HEK293 (cell line): ENCODE measurements at regions not wholly inside any gene's neighbourhood (a gene's known extent, or its start where the extent isn't known, plus 50 kb on each side); places are given as distances from the start of the nearest gene placed in this dataset.

Experiments used
- CTCF ChIA-PET: fragments of 350-600 bp; formaldehyde crosslinking; extraction: SDS; loops from one replicate; lab custom pipeline; 2021; ENCODE audit warnings: antibody characterized with exemption; lab: Yijun Ruan, JAX
- POLR2A ChIA-PET: fragments of 300-600 bp; formaldehyde crosslinking; extraction: SDS; loops from one replicate; lab custom pipeline; 2020; ENCODE audit warnings: antibody characterized with exemption, inconsistent platforms; lab: Yijun Ruan, JAX
- H3K27ac ChIP-seq: fragments of 200-500 bp; sonication (Bioruptor generic); 2 replicates; pipeline ENCODE4 v1.5.1; 2014; ENCODE audit warnings: low read depth, low read length, control low read depth, inconsistent platforms; ENCODE audit errors: extremely low read depth
- H3K36me3 ChIP-seq, 2 experiments: fragments of 200-500 bp in 1 of 2; sonication (Bioruptor generic) in 1 of 2; 1 replicate in 1 of 2; 2 replicates in 1 of 2; pipeline ENCODE4 v1.5.1; 2014 to 2017; ENCODE audit warnings: inconsistent platforms in 2 of 2, low read length in 2 of 2; ENCODE audit not compliant: control insufficient read depth in 2 of 2, insufficient read depth in 1 of 2
- H3K4me1 ChIP-seq: fragments of 200-500 bp; sonication (Bioruptor generic); 2 replicates; pipeline ENCODE4 v1.5.1; 2014; ENCODE audit warnings: mild to moderate bottlenecking, low read length, inconsistent platforms; ENCODE audit not compliant: control insufficient read depth, insufficient read depth
- H3K4me3 ChIP-seq: 2 replicates; pipeline ENCODE4 v1.5.1; 2011; ENCODE audit warnings: low read depth, mild to moderate bottlenecking, control low read depth, low read length, moderate library complexity
- H3K9me3 ChIP-seq: fragments of 200-500 bp; sonication (Bioruptor generic); 2 replicates; pipeline ENCODE4 v1.5.1; 2014; ENCODE audit warnings: low read depth, low read length, inconsistent platforms; ENCODE audit not compliant: control insufficient read depth, insufficient read depth
- AEBP2 ChIP-seq: fragments of 450-650 bp; formaldehyde crosslinking; IDR thresholded peaks from 2 replicates; pipeline ENCODE4 v1.5.1; 2016; ENCODE audit warnings: missing biosample characterization, missing genetic modification characterization, borderline replicate concordance
- BCL11A ChIP-seq: fragments of 450-650 bp; formaldehyde crosslinking; IDR thresholded peaks from 2 replicates; pipeline ENCODE4 v1.5.1; 2016; ENCODE audit warnings: low read depth, missing biosample characterization, missing genetic modification characterization
- GLIS1 ChIP-seq: fragments of 450-650 bp; formaldehyde crosslinking; IDR thresholded peaks from 2 replicates; pipeline ENCODE4 v1.5.1; 2016; ENCODE audit warnings: missing biosample characterization, missing genetic modification characterization
- HIC1 ChIP-seq: fragments of 450-650 bp; formaldehyde crosslinking; IDR thresholded peaks from 2 replicates; pipeline ENCODE4 v1.5.1; 2016; ENCODE audit warnings: missing biosample characterization, missing genetic modification characterization
- KLF16 ChIP-seq: fragments of 450-650 bp; formaldehyde crosslinking; IDR thresholded peaks from 2 replicates; pipeline ENCODE4 v1.5.1; 2017; ENCODE audit warnings: missing biosample characterization, missing genetic modification characterization
- KLF17 ChIP-seq: fragments of 450-650 bp; formaldehyde crosslinking; IDR thresholded peaks from 2 replicates; pipeline ENCODE4 v1.5.1; 2016; ENCODE audit warnings: missing biosample characterization, missing genetic modification characterization
- OSR2 ChIP-seq: fragments of 450-650 bp; formaldehyde crosslinking; IDR thresholded peaks from 2 replicates; pipeline ENCODE4 v1.5.1; 2016; ENCODE audit warnings: missing biosample characterization, missing genetic modification characterization
- ZBTB8A ChIP-seq: fragments of 450-650 bp; formaldehyde crosslinking; IDR thresholded peaks from 2 replicates; pipeline ENCODE4 v1.5.1; 2016; ENCODE audit warnings: missing biosample characterization, missing genetic modification characterization
- ZNF112 ChIP-seq: fragments of 450-650 bp; formaldehyde crosslinking; IDR thresholded peaks from 2 replicates; pipeline ENCODE4 v1.5.0; 2017; ENCODE audit warnings: missing biosample characterization, missing genetic modification characterization
- ZNF138 ChIP-seq: fragments of 450-650 bp; formaldehyde crosslinking; IDR thresholded peaks from 2 replicates; pipeline ENCODE4 v1.5.1; 2016; ENCODE audit warnings: missing biosample characterization, missing genetic modification characterization, borderline replicate concordance
- ZNF202 ChIP-seq: fragments of 450-650 bp; formaldehyde crosslinking; IDR thresholded peaks from 2 replicates; pipeline ENCODE4 v1.5.1; 2016; ENCODE audit warnings: missing biosample characterization, missing genetic modification characterization, borderline replicate concordance
- ZNF311 ChIP-seq: fragments of 450-650 bp; formaldehyde crosslinking; IDR thresholded peaks from 2 replicates; pipeline ENCODE4 v1.5.1; 2017; ENCODE audit warnings: missing biosample characterization, missing genetic modification characterization, borderline replicate concordance
- ZNF391 ChIP-seq: fragments of 450-650 bp; formaldehyde crosslinking; IDR thresholded peaks from 2 replicates; pipeline ENCODE4 v1.5.1; 2016; ENCODE audit warnings: low read depth, missing biosample characterization, missing genetic modification characterization, borderline replicate concordance
- ZNF423 ChIP-seq: fragments of 450-650 bp; formaldehyde crosslinking; IDR thresholded peaks from 2 replicates; pipeline ENCODE4 v1.5.1; 2016; ENCODE audit warnings: missing biosample characterization, missing genetic modification characterization
- ZNF510 ChIP-seq: fragments of 450-650 bp; formaldehyde crosslinking; IDR thresholded peaks from 2 replicates; pipeline ENCODE4 v1.5.1; 2018; ENCODE audit warnings: mild to moderate bottlenecking, missing genetic modification characterization, missing biosample characterization; ENCODE audit not compliant: insufficient replicate concordance
- ZNF513 ChIP-seq: fragments of 450-650 bp; IDR thresholded peaks from 2 replicates; pipeline ENCODE4 v1.5.1; 2018; ENCODE audit warnings: missing biosample characterization, missing genetic modification characterization
- ZNF645 ChIP-seq: fragments of 450-650 bp; formaldehyde crosslinking; IDR thresholded peaks from 2 replicates; pipeline ENCODE4; 2016; ENCODE audit warnings: missing biosample characterization, missing genetic modification characterization
- ZNF776 ChIP-seq: fragments of 450-650 bp; formaldehyde crosslinking; IDR thresholded peaks from 2 replicates; pipeline ENCODE4 v1.5.0; 2017; ENCODE audit warnings: missing biosample characterization, missing genetic modification characterization, borderline replicate concordance
- ZNF837 ChIP-seq: fragments of 450-650 bp; formaldehyde crosslinking; IDR thresholded peaks from 2 replicates; pipeline ENCODE4 v1.5.1; 2016; ENCODE audit warnings: missing biosample characterization, missing genetic modification characterization
- ZSCAN30 ChIP-seq: fragments of 450-650 bp; IDR thresholded peaks from 2 replicates; pipeline ENCODE4 v1.5.1; 2018; ENCODE audit warnings: missing biosample characterization, mild to moderate bottlenecking, missing genetic modification characterization, moderate library complexity

- TF ChIP-seq ZBTB8A (tag by site-specific recombination) (no peak), ZNF645 (tag by site-specific recombination) (no peak), ZNF391 (tag by site-specific recombination) (no peak), ZSCAN30 (no peak), ZNF510 (no peak), AEBP2 (no peak), ZNF112 (tag by site-specific recombination) (no peak), KLF17 (tag by site-specific recombination) (no peak), ZNF837 (no peak), ZNF423 (tag by site-specific recombination) (no peak)
- Histone ChIP-seq H3K36me3 (no peaks in the 10 kb centered on the region), H3K4me1 (peaks cover 2% of the 10 kb centered on the region; the same call in 1 of the 2 replicates), H3K9me3 (no peaks in the 10 kb centered on the region), H3K4me3 (no peak overlapping the region), H3K27ac (no peak overlapping the region)
- POLR2A ChIA-PET, result no interaction called here
- CTCF ChIA-PET, result no interaction called here
Measured at GRCh38 chr5:100444961-100445360, 90.2 kb upstream of the FAM174A start.

- H3K27ac ChIP-seq, result no peak overlapping the region
- H3K36me3 ChIP-seq, result no peaks in the 10 kb centered on the region
- no peaks in the 10 kb centered on the region for H3K4me1 ChIP-seq
- no peaks in the 10 kb centered on the region for H3K9me3 ChIP-seq
- H3K4me3 ChIP-seq, result no peak overlapping the region
- ChIA-PET CTCF (interaction anchor here (0.6 kb wide), 1 partner anchor 44 kb away, joined by 5 read pairs; no protein-coding TSS in a partner anchor), POLR2A (no interaction called here)
- TF ChIP-seq ZNF202 (no peak), ZNF513 (tag by site-specific recombination) (no peak), KLF16 (tag by site-specific recombination) (no peak), ZNF311 (tag by site-specific recombination) (no peak), GLIS1 (no peak), ZNF776 (tag by site-specific recombination) (no peak), BCL11A (tag by site-specific recombination) (no peak), ZNF138 (tag by site-specific recombination) (no peak), OSR2 (tag by site-specific recombination) (no peak), HIC1 (no peak)
Measured at GRCh38 chr5:100434815-100435214, 100.4 kb upstream of the FAM174A start.
